Stimulated activated CD8-positive, alpha-beta memory T cell treated with anti-CD3 and anti-CD28 coated beads, Interleukin-12 subunit alpha, Interleukin-12 subunit beta, amount 100 ng/mL, for 1 hour (primary cell): ENCODE measurements at regions not wholly inside any gene's neighbourhood (a gene's known extent, or its start where the extent isn't known, plus 50 kb on each side); places are given as distances from the start of the nearest gene placed in this dataset.

Experiments used
- DNase-seq: peaks from one replicate; pipeline ENCODE4 v3.0.0-alpha.2; 2020; ENCODE audit warnings: low read depth

- DNase-seq = no peak
Measured at GRCh38 chr10:78718032-78718572, 350.7 kb upstream of the ZMIZ1 start.

GRCh38 chr10:78719276-78719675 lies 349.5 kb upstream of the ZMIZ1 start:
- DNase-seq = no peak

- DNase-seq = no peak
Measured at GRCh38 chr10:78720091-78720490, 348.7 kb upstream of the ZMIZ1 start.

- no peak for DNase-seq
Measured at GRCh38 chr10:78721231-78721630, 347.5 kb upstream of the ZMIZ1 start.

GRCh38 chr10:78724846-78725245 lies 343.9 kb upstream of the ZMIZ1 start:
- DNase-seq = no peak

- DNase-seq = no peak
Measured at GRCh38 chr10:78726171-78726570, 342.6 kb upstream of the ZMIZ1 start.

GRCh38 chr10:78727251-78727650 lies 341.5 kb upstream of the ZMIZ1 start:
- no peak for DNase-seq

GRCh38 chr10:78727728-78728127 lies 341.0 kb upstream of the ZMIZ1 start:
- DNase-seq = no peak

- DNase-seq = no peak
Measured at GRCh38 chr10:78728176-78728575, 340.6 kb upstream of the ZMIZ1 start.

GRCh38 chr10:78729366-78729765 lies 339.4 kb upstream of the ZMIZ1 start:
- DNase-seq = no peak

- no peak for DNase-seq
Measured at GRCh38 chr10:78729800-78730199, 339.0 kb upstream of the ZMIZ1 start.

GRCh38 chr10:78730754-78731153 lies 338.0 kb upstream of the ZMIZ1 start:
- no peak for DNase-seq

- no peak for DNase-seq
Measured at GRCh38 chr10:78731675-78732074, 337.1 kb upstream of the ZMIZ1 start.

- DNase-seq = no peak
Measured at GRCh38 chr10:78732381-78732780, 336.4 kb upstream of the ZMIZ1 start.

- no peak for DNase-seq
Measured at GRCh38 chr10:78736926-78737630, 331.7 kb upstream of the ZMIZ1 start.

- no peak for DNase-seq
Measured at GRCh38 chr10:78737883-78738856, 330.6 kb upstream of the ZMIZ1 start.

GRCh38 chr10:78738861-78739260 lies 329.9 kb upstream of the ZMIZ1 start:
- DNase-seq = no peak

- no peak for DNase-seq
Measured at GRCh38 chr10:78739444-78740053, 329.2 kb upstream of the ZMIZ1 start.

GRCh38 chr10:78740976-78741915 lies 327.5 kb upstream of the ZMIZ1 start:
- no peak for DNase-seq

- DNase-seq = no peak
Measured at GRCh38 chr10:78742406-78742729, 326.4 kb upstream of the ZMIZ1 start.
